Activated gamma-delta T cell treated with anti-CD3 and anti-CD28 coated beads, Interleukin-2, amount 50 U/mL, for 16 hours (primary cell): ENCODE measurements at regions not wholly inside any gene's neighbourhood (a gene's known extent, or its start where the extent isn't known, plus 50 kb on each side); places are given as distances from the start of the nearest gene placed in this dataset.
"Not testable (repeated sequence)": the region's sequence is repeated elsewhere in the genome, so short reads cannot be mapped to it uniquely, and the experiment has no call there.

Experiments
- DNase-seq: peaks from one replicate; pipeline ENCODE4 v3.0.0-alpha.2; 2020; ENCODE audit warnings: low read depth

DNA sequence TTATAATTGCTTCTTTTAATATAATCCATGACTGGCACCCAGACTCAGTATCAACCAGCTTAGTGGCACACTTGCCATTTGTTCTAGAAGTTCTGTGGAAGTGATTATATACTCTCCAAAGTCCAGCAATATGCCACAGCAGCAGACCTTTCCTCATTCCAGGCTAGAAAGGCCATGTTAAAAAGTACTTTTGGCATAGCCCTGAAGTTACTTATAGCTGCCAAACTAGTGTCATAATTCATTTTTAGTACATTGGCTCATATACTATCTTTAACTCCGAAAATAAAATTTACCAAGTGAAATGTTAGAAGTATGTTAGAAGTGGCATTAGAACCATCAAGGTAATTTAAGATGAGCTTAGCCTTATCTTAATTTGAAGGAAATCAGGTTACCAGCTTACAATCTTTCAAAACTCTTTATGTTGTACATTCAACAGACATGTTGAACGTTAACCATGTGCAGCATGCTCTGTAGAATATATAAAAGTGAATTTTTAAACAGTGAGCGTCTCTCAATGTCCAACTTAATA is 714.2 kb upstream of the LCORL start:
- no peak for DNase-seq

DNA sequence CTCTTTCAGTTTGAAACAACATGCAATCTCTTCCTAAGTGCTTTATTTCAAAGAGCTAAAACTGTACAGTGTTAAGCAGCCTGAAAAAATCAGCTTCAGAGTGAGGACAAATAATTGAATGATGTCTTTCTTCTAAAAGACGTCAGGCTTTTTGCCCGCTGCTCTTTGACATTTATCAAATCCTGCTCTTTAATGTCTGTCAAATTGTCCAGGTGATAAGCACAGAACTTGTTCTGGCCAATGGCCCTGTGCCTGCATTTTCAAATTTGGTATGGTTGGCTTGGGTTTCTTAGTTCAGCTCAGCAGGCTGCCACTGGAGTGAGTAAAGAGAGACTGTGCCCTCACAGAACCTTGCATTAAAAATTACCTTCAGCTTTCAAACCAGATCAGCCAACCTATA is 712.9 kb upstream of the LCORL start:
- no peak for DNase-seq

DNA sequence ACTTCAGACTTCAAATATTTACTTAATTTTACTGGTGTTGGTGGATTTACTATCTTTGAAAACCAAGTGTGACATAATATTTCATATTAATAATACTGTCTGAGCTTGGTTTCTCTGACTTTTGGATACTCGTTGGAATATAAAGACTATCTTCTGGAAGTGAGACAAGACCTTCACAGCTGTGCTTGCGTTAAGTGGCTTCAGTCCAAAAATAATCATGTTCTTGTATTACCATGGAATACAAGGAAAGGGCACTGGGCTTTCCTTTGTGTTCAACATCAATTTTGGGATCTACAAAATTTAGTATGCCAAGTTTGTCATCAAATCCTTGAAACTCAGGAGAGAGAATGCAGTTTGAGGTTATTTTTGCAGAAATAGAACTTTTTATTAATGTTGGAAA is 712.4 kb upstream of the LCORL start:
- no peak for DNase-seq

DNA sequence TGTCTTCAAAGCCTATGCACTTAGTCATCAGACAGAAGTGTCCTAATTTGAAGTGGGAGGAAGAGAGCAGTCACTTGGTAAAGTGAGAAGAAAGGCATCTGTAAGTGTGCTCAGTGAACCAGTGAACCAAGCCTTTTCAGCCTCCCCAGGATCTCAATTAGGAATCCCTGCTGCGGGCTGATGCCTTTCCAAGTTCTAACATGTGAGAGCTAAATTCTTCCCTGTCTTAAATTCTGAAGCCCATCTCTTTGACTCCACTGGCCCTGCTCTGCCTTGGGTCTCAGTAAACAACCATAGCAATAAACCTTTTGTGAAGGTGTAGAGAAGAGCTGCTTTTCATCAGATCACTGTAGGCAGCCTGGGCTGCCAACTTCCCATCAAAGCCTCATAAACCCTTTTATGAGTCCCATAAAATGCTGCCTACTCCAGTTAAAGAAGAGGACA is 701.2 kb upstream of the LCORL start:
- DNase-seq = no peak

DNA sequence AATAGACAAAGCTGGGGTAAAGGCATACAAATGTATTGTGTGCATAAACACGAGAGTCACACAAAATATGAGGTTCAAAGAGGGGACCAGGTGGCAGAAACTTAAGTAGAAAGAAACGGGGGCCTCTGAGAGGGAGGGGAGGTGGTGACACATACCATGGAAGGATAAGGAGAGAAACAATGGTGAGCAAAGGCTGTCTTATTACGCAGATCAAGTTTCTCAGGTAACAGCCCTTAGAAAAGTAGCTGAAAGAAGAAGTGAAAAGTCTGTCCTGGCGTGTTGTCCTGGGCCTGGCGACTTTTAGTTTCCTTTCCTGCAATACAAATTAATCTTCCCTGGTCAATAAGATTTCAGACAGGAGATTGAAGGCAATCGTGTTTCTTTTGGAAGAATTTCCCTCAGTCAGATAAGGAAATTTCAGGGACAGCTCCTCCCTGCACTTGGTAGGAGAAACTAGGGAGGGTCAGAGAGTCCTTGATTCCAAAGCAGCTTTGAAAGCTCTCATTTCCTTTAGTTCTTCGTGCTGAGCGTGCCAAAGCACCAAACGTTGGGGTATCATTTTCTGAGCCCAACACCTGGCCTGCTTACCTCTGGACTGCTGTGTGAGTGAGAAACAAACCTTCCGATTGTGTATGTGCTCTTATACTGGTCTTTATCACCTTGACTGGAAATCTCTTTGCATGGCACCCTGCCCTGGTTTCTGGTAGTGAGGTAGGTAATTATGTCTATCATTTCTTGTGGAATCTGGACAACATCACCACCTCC is 676.7 kb upstream of the LCORL start:
- no peak for DNase-seq

DNA sequence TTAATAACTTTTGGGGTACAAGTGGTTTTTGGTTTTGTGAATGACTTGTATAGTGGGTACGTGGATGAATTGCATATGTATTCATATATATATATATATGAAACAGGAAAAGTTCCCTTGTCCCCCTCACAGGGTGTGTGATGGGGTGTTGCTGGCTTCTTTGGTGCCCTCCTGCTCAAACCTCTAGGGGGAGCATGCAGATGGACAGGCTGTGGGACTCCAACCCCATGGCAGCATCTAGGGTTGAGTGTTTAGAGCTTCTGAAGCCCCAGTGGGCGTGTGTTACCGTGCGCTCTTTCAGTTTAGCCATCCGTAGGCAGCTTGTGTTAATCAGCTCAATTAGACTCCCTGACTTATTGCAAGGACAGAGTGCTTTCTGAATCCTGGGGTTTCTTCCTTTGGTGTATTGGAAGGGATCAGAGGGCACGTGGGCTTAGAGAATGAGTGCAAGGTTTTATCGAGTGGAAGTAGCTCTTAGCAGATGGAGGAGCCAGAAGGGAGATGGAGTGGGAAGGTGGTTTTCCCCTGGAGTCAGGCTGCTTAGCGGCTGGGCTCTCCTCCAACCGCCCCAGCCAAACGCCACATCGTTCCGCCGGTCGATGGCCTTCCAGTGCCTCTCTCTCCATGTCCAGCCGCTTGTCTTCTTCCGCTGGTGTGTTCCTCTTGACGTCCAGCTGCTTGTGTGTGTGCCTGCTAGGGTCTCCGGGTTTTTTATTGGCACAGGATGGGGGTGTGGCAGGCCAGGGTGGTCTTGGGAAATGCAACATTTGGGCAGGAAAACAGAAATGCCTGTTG is 674.4 kb upstream of the LCORL start:
- DNase-seq = no peak

DNA sequence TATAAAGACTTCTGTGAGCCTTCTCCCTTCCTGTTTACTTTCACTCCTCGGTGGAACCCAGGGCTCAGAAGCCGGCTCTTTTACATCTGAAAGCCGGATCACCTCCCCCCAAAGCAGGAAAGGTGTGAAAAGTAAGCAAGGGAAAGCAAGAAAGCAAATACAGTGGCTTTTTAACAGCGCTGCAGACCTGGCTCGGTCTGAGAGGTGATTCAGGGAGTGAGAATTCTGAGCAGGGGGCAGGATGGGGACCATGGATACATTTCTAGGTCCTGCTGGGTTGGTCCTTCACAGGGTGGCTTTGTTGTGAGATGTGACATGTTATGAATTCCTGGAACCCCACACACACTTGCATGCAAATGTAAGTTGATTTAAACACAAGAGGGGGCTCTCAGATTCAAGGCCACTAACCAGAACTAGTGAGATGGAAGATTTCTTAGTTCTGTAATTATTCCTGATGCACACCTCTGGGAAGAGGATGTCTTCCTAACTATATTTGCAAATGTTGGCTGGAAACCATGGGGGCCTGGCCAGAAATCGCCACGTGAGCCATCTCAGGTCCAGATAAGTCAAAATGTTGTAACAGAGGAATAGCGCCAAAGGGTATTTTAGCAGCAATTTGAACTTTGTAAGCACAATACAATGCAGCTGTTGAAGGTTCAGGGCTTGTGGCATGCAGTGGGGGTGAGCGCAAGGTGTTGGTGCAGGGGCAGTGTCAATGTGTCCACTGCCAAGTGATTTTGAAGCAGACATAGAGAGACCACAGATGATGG is 670.1 kb upstream of the LCORL start:
- no peak for DNase-seq

DNA sequence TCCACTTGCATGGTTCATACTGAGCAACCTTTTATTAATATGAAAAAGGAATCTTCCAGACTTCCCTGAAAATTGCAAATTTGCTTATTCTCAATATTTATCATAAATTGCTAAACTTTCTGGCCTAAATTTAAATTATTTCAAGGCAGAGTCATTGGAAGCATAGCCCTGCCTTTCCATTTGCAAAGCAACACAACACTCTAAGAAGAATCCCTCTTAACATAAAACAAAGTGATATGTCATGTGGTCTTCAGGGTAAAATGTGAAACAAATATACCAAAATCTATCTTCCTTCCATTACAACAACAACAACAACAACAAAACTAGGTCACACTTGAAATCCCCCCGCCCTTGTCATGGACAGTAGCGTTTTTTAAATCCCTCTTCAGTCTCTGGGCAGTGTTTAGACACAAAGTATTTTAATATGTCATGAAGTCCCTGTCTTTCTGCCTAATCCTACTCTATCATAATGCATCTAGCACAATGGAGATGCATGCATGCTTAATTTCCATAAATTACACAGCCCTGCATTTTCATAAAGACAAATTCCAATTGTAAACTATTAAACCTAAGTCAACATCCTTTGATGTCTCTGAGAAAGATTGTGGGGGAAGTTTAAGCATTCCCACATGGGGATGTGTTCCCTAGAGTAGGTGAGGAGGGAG is 668.9 kb upstream of the LCORL start:
- no peak for DNase-seq

DNA sequence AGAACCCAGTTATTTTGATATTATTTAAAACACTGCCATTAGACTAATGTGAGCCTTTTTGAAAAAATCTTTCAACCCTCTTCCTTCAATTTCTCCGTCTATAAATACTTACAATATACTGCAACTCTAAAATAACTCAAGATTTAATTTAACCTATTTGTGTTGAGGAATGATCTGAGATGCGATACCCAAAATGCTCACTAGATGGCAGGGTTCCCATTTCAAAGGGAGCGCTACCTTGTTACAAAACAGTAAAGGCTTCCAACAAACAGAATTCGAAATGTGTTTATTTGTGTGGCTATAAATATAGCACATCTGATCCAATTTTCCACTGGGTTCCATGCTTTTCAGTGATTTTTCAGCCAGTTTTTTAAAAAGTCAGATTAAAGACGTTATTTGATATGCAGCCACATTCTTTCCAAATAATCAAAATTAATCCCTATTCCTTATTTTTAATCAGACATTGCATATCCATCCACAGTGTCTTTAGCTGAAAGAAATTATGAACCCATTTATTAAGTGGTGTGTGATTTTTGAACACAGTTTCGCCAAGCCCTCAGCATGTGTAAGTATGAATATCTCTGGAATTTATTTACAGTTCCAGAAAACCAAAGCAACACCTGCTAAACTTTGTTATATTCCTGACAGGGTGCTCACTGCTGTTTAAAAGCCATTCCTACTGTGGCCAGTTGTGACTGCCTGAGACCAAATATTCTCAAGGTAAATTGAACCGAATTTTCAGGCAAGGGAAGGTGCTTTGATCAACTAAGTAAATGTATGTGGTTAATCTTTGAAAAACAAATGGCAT is 668.0 kb upstream of the LCORL start:
- DNase-seq = no peak

DNA sequence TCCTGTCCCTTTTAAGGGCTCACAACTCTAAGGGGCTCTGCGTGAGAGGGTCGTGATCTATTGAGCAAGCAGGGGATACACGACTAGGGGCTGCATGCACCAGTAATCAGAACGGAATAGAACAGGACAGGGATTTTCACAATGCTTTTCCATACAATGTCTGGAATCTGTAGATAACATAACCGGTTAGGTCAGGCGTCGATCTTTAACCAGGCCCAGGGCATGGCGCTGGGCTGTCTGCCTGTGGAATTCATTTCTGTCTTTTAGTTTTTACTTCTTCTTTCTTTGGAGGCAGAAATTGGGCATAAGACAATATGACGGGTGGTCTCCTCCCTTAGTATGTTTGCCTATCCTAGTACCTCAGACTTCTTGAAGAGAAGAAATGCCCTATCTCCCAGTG is 666.8 kb upstream of the LCORL start:
- not testable (repeated sequence) for DNase-seq

DNA sequence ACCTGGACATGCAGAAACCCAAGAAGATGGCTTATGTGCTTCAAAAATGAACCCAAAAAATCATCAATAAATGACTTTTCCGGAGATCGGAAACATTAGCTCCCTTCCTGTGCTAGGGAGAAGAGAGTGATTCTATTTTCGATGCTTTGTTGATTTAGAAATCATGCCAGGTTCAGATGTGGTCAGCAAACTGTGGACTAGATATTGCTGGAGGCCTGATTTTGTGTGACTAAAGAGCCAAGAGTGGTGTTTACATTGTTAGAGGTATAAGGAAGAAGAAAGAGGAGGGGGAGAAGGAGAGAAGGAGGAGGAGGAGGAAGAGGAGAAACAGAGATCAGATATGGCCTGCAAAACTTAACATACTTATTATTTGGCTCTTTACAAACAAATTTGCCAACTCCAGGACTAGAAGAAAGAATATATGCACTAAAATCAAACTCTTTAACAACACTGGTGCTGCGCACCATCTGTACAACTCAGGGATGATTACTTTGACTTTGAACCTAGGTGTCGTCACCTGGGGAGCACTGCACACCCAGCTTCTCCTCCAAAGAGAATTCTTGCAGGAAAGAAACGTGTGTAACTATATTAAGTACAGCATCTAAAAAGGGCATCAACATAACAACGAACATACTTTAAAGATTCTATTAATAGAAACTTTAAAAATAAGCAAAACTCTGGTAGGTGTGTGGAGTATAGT is 664.9 kb upstream of the LCORL start:
- no peak for DNase-seq

DNA sequence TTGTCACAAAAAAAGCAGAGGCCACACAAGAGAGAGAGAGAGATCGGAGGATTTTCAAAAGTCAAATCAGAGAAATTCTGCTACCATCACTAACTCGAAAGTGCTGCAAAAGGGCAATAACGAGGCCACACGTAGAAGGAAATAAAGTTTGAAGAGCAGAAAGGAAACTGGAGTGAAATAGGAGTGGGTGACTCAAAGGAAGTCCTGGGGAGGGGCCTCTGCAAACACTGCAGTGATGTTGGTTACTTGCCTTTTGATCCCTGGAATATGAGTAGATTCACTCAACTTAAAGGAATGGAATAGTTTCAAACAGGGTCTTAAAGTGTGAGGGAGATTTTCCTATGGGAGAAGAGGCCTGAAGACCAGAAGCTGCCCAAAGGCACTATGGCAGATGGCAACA is 663.4 kb upstream of the LCORL start:
- no peak for DNase-seq

DNA sequence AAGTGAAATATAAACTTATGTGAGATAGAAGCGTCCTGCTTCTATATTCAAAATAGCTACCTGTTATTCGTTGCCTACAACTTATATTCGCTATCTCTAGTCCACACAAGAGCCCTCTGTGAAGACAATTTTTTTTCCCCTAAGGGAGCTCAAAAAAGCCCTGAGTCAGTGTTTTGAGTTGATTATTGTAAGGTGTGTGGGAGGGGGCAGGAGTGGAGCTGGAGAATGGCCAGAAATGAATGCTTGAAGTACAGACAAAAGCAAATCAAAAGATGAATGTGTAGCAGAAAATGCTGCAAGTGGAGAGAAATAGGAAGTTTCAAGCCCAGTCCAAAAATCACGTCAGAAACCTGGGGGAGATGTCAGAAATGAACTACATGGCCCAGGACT is 655.0 kb upstream of the LCORL start:
- no peak for DNase-seq

DNA sequence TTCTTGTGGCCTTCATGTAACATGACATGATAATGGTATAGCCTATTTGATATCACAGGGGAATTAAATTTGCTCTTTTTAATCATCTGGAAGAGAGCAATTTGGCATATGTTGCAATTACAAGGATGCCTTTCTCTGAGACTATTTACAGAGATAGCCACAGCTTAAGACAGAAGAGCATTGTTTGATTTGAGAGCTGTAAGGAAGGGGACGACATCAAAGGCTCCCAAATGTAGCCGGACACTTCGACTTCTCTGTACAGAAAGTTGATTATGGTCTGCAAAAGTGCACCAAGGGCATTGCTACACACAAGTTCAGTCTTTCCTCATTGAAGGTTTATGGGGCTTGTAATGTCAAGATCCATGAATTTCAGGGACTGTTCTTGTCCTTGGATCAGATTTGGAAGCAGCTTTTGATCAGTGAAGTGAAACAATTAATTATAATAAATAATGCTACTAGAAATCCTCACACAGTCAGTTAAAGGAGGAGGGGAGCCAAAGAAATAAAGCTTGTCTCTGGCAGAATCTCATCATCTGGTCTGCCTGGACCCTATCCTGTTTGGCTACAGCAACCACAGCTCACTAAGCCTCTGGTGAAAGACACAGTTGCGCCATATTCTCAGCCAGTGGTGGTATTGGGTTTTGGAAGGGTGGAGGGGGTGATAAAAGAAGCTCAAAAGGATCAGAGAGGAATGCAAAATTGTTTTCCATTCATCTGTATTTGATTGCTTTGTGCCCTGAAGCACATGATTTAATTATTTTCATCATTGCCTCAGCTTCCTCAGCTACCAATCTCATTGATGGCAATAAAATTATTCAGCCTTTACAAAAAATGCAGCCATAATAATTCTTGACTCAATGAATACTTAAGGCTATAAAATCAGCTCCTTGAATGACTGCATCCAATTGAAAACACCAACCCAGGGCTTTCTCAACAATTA is 654.3 kb upstream of the LCORL start:
- DNase-seq = no peak

DNA sequence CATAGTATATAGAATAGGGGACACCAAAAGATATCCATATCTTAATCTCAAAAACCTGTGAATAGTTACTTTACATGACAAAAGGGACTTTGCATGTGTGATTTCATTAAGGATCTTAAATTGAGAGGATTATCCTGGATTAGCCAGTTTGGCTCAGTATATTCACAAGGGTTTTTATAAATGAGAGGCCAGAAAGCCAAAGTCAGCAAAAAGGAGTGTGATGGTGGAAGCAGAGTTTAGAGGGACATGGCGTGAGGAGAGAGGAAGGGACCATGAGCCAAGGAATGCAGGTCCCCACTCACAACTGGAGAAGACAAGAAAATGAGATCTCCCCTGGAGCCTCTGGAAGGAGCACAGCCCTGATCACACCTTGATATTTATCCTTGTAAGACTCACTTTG is 648.5 kb upstream of the LCORL start:
- DNase-seq = no peak

DNA sequence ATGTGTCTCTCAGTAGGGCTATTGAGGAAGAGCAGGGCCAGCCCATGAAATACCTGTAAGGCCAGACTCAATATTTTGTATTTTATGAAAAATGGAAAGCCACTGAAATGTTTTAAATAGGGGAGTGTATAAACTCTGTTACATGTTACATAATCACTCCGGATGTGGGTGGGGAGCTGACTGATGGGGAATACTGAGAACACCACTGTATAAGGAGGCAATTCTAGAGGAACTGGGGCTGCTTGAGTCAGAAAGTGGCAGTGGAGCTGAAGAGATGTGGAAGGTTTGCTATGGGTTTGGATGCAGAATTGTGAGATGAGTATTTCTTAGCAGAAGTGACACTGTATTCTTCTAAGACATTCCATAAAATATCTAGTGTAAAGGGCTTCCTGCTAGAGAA is 647.8 kb upstream of the LCORL start:
- DNase-seq = no peak

DNA sequence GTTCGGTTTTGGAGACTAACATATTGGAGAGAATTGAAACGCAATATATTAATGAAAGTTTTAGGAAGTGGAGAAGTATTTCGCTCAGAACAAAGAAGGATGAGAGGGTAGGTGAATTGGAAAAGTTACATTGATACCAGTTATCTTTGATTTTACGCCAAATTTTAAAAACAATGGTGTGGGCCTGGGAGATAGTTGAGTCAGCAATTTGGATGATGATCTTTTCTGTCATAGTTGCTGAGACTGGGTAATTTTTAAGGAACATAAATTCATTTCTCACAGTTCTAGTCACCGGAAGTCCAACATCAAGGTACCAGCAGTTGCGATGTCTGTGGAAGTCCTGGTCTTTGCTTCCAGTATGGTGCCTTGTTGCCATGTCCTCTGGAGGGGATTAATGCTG is 644.8 kb upstream of the LCORL start:
- DNase-seq = no peak

DNA sequence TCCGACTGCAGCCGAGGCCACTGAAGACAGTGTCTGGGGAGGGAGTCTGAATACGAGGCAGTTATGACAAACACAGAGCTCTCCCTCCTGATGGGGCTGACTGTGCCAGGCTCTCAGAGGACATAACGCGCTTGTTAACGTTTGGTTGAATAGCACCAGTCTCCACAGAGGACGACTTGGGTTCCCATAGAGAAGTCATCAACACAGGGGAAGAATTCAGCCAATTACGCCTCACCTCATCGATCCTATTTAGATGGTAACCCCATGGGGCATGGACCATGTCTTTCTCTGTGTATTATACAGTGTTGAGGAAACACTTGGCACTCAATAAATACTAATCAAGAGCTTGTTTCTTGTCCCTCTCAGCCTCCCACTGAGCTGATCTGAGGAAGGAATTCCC is 642.6 kb upstream of the LCORL start:
- DNase-seq = no peak

DNA sequence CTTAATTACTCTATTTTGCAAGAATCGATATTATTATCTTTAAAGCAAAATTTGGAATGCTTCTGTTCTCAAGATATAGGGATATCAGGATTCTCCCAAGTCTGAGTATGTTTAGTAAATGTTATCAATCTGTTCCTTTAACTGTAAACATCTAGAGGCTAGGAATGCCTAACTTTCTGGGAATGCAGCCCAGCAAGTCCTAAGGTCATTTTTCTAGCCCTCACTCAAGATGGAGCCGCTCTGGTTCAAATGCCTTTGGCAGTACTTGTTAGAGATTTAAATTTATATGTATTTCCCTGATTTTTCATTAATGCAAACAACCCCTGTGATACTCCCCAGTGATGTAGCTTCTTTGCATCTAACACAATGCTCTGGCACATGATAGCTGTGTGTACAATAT is 623.8 kb upstream of the LCORL start:
- no peak for DNase-seq
